Fibroblast of lung (primary cell): ENCODE measurements at regions not wholly inside any gene's neighbourhood (a gene's known extent, or its start where the extent isn't known, plus 50 kb on each side); places are given as distances from the start of the nearest gene placed in this dataset.

Experiments
- EZH2 ChIP-seq: IDR thresholded peaks from 2 replicates; pipeline ENCODE4 v1.5.1; 2012; ENCODE audit warnings: low read length, control low read depth, mild to moderate bottlenecking; ENCODE audit errors: missing control alignments
- TF ChIP-seq, protein P1 (sequence below), 2 donors: IDR thresholded peaks in 1 of 2; conservative IDR thresholded peaks in 1 of 2; 1 replicate in 1 of 2; 2 replicates in 1 of 2; pipeline ENCODE4 v1.5.1; 2011 to 2012; ENCODE audit warnings: low read length in 2 of 2, control low read depth in 1 of 2, inconsistent platforms in 1 of 2, low read depth in 1 of 2, mild to moderate bottlenecking in 1 of 2

DNA sequence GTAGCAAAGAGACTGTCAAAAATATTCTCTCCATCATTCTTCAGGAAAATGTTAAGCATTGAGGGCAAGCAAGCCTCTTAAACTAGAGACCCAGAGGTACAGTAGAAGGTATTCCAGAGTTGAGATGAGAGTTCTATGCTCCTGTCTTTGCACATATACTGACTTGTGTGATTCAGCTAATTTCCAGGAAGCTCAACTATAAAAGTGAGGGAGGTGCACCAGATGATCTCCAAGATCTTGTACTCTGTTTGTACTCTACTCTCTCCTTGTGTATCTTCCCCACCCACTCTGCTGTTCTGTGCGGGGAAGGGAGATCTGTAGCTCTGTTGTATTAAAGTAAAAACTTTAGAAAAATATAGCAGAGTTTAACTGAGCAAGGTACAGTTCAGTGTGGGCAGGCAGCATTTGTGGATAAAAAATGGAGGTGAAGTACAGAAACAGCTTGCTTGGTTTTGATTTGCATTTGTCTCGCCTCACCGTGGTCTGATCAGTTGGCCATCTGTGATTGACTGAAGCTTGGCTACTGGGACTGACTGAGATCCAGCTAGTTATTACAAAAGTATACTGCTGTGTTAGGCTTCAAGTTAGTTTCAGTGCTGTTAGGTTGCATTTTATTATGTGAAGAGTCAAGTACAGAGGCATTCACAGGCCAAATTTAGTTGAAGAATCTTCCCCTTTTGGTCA is 463.1 kb upstream of the GOLIM4 start:
- TF ChIP-seq, protein P1, sequence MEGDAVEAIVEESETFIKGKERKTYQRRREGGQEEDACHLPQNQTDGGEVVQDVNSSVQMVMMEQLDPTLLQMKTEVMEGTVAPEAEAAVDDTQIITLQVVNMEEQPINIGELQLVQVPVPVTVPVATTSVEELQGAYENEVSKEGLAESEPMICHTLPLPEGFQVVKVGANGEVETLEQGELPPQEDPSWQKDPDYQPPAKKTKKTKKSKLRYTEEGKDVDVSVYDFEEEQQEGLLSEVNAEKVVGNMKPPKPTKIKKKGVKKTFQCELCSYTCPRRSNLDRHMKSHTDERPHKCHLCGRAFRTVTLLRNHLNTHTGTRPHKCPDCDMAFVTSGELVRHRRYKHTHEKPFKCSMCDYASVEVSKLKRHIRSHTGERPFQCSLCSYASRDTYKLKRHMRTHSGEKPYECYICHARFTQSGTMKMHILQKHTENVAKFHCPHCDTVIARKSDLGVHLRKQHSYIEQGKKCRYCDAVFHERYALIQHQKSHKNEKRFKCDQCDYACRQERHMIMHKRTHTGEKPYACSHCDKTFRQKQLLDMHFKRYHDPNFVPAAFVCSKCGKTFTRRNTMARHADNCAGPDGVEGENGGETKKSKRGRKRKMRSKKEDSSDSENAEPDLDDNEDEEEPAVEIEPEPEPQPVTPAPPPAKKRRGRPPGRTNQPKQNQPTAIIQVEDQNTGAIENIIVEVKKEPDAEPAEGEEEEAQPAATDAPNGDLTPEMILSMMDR (conservative IDR thresholded peaks at IDR 0.05 in 1 of 2, IDR thresholded peaks at IDR 0.05 in 1 of 2; ENCODE audit: low read depth in 1 of 2, low read length in 2 of 2) = no peak
- TF ChIP-seq EZH2 = no peak
